ENCODE measurements at regions not wholly inside any gene's neighbourhood (a gene's known extent, or its start where the extent isn't known, plus 50 kb on each side); places are given as distances from the start of the nearest gene placed in this dataset.

DNA sequence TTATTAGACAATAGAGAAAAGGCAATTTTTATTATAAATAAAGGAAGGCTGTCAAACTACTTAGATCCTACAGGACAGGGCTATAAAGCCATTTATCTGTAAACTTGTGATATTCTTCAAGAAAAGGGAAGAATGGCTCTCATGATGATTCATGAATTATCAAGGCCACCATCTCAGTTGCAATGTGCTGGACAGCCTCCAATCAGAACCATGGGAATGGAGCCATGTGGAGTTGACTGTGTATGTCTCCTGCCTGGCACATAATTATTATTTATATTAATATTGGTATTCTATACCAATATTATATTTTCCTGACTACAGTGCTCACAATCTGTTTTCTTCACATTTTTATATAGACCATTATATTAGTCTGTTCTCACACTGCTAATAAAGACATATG is 560.5 kb upstream of the MIR17HG start:
- TF ChIP-seq CTCF (IDR thresholded peaks at IDR 0.05) (no peak), POLR2A (IDR thresholded peaks at IDR 0.05) (no peak)

All from gastroesophageal sphincter (tissue), 3 donors.